GM21447 (cell line): ENCODE measurements at regions not wholly inside any gene's neighbourhood (a gene's known extent, or its start where the extent isn't known, plus 50 kb on each side); places are given as distances from the start of the nearest gene placed in this dataset.

Experiments used
- ATAC-seq: cut with Tn5 transposase; IDR thresholded peaks from one replicate; pipeline ENCODE4 v1.9.1; 2021; ENCODE audit not compliant: unreplicated experiment

- ATAC-seq: no peak
Measured at GRCh38 chr5:98627121-98627520, 146.3 kb upstream of the RGMB start.

- ATAC-seq: no peak
Measured at GRCh38 chr5:98630621-98631020, 142.8 kb upstream of the RGMB start.

- ATAC-seq: no peak
Measured at GRCh38 chr5:98631311-98632054, 142.0 kb upstream of the RGMB start.

GRCh38 chr5:98635656-98636055, 137.8 kb upstream of the RGMB start:
- ATAC-seq: no peak

GRCh38 chr5:98637116-98637515, 136.3 kb upstream of the RGMB start:
- ATAC-seq: no peak

GRCh38 chr5:98637557-98637956, 135.9 kb upstream of the RGMB start:
- ATAC-seq: no peak

GRCh38 chr5:98638111-98638510, 135.4 kb upstream of the RGMB start:
- no peak for ATAC-seq

GRCh38 chr5:98638701-98639100, 134.8 kb upstream of the RGMB start:
- ATAC-seq: no peak

- ATAC-seq: no peak
Measured at GRCh38 chr5:98639274-98639673, 134.2 kb upstream of the RGMB start.

GRCh38 chr5:98641671-98642070, 131.8 kb upstream of the RGMB start:
- no peak for ATAC-seq

- ATAC-seq: no peak
Measured at GRCh38 chr5:98643569-98643968, 129.9 kb upstream of the RGMB start.

GRCh38 chr5:98651715-98652114, 121.7 kb upstream of the RGMB start:
- no peak for ATAC-seq

- no peak for ATAC-seq
Measured at GRCh38 chr5:98656125-98656795, 117.2 kb upstream of the RGMB start.

GRCh38 chr5:98656796-98657195, 116.7 kb upstream of the RGMB start:
- ATAC-seq: no peak

GRCh38 chr5:98657559-98657958, 115.9 kb upstream of the RGMB start:
- no peak for ATAC-seq

GRCh38 chr5:98663521-98663920, 109.9 kb upstream of the RGMB start:
- no peak for ATAC-seq

GRCh38 chr5:98664736-98665135, 108.7 kb upstream of the RGMB start:
- ATAC-seq: no peak

GRCh38 chr5:98679963-98680362, 93.5 kb upstream of the RGMB start:
- no peak for ATAC-seq

- no peak for ATAC-seq
Measured at GRCh38 chr5:98690002-98690401, 83.5 kb upstream of the RGMB start.

- no peak for ATAC-seq
Measured at GRCh38 chr5:98694902-98695301, 78.6 kb upstream of the RGMB start.

- no peak for ATAC-seq
Measured at GRCh38 chr5:98698359-98698758, 75.1 kb upstream of the RGMB start.

- ATAC-seq: no peak
Measured at GRCh38 chr5:98700730-98701129, 72.7 kb upstream of the RGMB start.

- ATAC-seq: no peak
Measured at GRCh38 chr5:98705841-98706240, 67.6 kb upstream of the RGMB start.
